ENCODE measurements at regions not wholly inside any gene's neighbourhood (a gene's known extent, or its start where the extent isn't known, plus 50 kb on each side); places are given as distances from the start of the nearest gene placed in this dataset.

DNA sequence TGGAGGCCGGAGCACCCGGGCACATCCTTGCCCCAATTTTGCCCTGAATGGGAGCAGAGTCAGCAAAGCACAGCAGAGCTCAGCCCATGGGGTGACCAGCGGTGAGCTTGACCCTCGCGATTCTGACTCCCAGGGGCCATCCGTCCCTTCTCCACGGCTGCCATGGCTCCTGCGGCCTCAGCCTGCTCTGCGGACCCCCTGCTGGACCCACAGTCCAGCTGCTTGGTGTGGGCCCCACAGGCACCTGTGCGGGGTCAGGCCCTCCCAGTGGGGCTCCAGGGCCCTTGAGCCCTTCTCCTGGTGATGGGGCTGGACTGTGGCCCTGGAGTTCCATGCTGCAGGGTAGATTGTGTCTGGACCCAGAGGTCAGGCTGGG, 144.2 kb downstream of the ENGASE start:
- ChIA-PET POLR2A (no interaction called here), CTCF (interaction anchor here (0.5 kb wide), 1 partner anchor 109 kb away, joined by 3 read pairs; no protein-coding TSS in a partner anchor)
- Mint-ChIP-seq H3K9me3 (no peaks in the 10 kb centered on the region), H3K27ac (no peak overlapping the region), H3K4me3 (no peak overlapping the region), H3K36me3 (no peaks in the 10 kb centered on the region), H3K4me1 (peaks cover 49% of the 10 kb centered on the region), H3K27me3 (ENCODE audit: low read depth) (no peaks in the 10 kb centered on the region)
- DNase-seq (ENCODE audit: low spot score) (no peak), ATAC-seq (no peak)
- TF ChIP-seq TCF7 (CRISPR knock-in tag; IDR thresholded peaks at IDR 0.05; ENCODE audit: low read depth) (no peak), RELA (CRISPR knock-in tag; IDR thresholded peaks at IDR 0.05; ENCODE audit: borderline replicate concordance) (no peak), ZNF263 (CRISPR knock-in tag; IDR thresholded peaks at IDR 0.05; ENCODE audit: low read depth) (no peak), GRHL2 (CRISPR knock-in tag; IDR thresholded peaks at IDR 0.05; ENCODE audit: insufficient replicate concordance, severe bottlenecking) (no peak), ZBTB21 (CRISPR knock-in tag; IDR thresholded peaks at IDR 0.05; ENCODE audit: borderline replicate concordance) (no peak), NFE2L1 (CRISPR knock-in tag; IDR thresholded peaks at IDR 0.05) (no peak), ATF1 (CRISPR knock-in tag; IDR thresholded peaks at IDR 0.05) (no peak)
- TF ChIP-seq, protein P1, sequence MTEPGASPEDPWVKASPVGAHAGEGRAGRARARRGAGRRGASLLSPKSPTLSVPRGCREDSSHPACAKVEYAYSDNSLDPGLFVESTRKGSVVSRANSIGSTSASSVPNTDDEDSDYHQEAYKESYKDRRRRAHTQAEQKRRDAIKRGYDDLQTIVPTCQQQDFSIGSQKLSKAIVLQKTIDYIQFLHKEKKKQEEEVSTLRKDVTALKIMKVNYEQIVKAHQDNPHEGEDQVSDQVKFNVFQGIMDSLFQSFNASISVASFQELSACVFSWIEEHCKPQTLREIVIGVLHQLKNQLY (CRISPR knock-in tag; IDR thresholded peaks at IDR 0.05), result no peak
- TF ChIP-seq, protein P2, sequence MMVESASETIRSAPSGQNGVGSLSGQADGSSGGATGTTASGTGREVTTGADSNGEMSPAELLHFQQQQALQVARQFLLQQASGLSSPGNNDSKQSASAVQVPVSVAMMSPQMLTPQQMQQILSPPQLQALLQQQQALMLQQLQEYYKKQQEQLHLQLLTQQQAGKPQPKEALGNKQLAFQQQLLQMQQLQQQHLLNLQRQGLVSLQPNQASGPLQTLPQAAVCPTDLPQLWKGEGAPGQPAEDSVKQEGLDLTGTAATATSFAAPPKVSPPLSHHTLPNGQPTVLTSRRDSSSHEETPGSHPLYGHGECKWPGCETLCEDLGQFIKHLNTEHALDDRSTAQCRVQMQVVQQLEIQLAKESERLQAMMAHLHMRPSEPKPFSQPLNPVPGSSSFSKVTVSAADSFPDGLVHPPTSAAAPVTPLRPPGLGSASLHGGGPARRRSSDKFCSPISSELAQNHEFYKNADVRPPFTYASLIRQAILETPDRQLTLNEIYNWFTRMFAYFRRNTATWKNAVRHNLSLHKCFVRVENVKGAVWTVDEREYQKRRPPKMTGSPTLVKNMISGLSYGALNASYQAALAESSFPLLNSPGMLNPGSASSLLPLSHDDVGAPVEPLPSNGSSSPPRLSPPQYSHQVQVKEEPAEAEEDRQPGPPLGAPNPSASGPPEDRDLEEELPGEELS (CRISPR knock-in tag; IDR thresholded peaks at IDR 0.05), result no peak
- TF ChIP-seq, protein P3, sequence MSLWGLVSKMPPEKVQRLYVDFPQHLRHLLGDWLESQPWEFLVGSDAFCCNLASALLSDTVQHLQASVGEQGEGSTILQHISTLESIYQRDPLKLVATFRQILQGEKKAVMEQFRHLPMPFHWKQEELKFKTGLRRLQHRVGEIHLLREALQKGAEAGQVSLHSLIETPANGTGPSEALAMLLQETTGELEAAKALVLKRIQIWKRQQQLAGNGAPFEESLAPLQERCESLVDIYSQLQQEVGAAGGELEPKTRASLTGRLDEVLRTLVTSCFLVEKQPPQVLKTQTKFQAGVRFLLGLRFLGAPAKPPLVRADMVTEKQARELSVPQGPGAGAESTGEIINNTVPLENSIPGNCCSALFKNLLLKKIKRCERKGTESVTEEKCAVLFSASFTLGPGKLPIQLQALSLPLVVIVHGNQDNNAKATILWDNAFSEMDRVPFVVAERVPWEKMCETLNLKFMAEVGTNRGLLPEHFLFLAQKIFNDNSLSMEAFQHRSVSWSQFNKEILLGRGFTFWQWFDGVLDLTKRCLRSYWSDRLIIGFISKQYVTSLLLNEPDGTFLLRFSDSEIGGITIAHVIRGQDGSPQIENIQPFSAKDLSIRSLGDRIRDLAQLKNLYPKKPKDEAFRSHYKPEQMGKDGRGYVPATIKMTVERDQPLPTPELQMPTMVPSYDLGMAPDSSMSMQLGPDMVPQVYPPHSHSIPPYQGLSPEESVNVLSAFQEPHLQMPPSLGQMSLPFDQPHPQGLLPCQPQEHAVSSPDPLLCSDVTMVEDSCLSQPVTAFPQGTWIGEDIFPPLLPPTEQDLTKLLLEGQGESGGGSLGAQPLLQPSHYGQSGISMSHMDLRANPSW (CRISPR knock-in tag; conservative IDR thresholded peaks at IDR 0.05; ENCODE audit: low read depth), result no peak
- TF ChIP-seq, protein P4, sequence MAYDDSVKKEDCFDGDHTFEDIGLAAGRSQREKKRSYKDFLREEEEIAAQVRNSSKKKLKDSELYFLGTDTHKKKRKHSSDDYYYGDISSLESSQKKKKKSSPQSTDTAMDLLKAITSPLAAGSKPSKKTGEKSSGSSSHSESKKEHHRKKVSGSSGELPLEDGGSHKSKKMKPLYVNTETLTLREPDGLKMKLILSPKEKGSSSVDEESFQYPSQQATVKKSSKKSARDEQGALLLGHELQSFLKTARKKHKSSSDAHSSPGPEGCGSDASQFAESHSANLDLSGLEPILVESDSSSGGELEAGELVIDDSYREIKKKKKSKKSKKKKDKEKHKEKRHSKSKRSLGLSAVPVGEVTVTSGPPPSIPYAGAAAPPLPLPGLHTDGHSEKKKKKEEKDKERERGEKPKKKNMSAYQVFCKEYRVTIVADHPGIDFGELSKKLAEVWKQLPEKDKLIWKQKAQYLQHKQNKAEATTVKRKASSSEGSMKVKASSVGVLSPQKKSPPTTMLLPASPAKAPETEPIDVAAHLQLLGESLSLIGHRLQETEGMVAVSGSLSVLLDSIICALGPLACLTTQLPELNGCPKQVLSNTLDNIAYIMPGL (CRISPR knock-in tag; IDR thresholded peaks at IDR 0.05), result no peak
- TF ChIP-seq, protein P5, sequence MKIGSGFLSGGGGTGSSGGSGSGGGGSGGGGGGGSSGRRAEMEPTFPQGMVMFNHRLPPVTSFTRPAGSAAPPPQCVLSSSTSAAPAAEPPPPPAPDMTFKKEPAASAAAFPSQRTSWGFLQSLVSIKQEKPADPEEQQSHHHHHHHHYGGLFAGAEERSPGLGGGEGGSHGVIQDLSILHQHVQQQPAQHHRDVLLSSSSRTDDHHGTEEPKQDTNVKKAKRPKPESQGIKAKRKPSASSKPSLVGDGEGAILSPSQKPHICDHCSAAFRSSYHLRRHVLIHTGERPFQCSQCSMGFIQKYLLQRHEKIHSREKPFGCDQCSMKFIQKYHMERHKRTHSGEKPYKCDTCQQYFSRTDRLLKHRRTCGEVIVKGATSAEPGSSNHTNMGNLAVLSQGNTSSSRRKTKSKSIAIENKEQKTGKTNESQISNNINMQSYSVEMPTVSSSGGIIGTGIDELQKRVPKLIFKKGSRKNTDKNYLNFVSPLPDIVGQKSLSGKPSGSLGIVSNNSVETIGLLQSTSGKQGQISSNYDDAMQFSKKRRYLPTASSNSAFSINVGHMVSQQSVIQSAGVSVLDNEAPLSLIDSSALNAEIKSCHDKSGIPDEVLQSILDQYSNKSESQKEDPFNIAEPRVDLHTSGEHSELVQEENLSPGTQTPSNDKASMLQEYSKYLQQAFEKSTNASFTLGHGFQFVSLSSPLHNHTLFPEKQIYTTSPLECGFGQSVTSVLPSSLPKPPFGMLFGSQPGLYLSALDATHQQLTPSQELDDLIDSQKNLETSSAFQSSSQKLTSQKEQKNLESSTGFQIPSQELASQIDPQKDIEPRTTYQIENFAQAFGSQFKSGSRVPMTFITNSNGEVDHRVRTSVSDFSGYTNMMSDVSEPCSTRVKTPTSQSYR (CRISPR knock-in tag; IDR thresholded peaks at IDR 0.05), result no peak
- TF ChIP-seq, protein P6, sequence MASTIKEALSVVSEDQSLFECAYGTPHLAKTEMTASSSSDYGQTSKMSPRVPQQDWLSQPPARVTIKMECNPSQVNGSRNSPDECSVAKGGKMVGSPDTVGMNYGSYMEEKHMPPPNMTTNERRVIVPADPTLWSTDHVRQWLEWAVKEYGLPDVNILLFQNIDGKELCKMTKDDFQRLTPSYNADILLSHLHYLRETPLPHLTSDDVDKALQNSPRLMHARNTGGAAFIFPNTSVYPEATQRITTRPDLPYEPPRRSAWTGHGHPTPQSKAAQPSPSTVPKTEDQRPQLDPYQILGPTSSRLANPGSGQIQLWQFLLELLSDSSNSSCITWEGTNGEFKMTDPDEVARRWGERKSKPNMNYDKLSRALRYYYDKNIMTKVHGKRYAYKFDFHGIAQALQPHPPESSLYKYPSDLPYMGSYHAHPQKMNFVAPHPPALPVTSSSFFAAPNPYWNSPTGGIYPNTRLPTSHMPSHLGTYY (CRISPR knock-in tag; IDR thresholded peaks at IDR 0.05), result no peak
- TF ChIP-seq, protein P7, sequence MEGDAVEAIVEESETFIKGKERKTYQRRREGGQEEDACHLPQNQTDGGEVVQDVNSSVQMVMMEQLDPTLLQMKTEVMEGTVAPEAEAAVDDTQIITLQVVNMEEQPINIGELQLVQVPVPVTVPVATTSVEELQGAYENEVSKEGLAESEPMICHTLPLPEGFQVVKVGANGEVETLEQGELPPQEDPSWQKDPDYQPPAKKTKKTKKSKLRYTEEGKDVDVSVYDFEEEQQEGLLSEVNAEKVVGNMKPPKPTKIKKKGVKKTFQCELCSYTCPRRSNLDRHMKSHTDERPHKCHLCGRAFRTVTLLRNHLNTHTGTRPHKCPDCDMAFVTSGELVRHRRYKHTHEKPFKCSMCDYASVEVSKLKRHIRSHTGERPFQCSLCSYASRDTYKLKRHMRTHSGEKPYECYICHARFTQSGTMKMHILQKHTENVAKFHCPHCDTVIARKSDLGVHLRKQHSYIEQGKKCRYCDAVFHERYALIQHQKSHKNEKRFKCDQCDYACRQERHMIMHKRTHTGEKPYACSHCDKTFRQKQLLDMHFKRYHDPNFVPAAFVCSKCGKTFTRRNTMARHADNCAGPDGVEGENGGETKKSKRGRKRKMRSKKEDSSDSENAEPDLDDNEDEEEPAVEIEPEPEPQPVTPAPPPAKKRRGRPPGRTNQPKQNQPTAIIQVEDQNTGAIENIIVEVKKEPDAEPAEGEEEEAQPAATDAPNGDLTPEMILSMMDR (IDR thresholded peaks at IDR 0.05), result no peak
- TF ChIP-seq, protein P8, sequence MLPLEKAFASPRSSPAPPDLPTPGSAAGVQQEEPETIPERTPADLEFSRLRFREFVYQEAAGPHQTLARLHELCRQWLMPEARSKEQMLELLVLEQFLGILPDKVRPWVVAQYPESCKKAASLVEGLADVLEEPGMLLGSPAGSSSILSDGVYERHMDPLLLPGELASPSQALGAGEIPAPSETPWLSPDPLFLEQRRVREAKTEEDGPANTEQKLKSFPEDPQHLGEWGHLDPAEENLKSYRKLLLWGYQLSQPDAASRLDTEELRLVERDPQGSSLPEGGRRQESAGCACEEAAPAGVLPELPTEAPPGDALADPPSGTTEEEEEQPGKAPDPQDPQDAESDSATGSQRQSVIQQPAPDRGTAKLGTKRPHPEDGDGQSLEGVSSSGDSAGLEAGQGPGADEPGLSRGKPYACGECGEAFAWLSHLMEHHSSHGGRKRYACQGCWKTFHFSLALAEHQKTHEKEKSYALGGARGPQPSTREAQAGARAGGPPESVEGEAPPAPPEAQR (CRISPR knock-in tag; IDR thresholded peaks at IDR 0.05), result no peak
- TF ChIP-seq, protein P9, sequence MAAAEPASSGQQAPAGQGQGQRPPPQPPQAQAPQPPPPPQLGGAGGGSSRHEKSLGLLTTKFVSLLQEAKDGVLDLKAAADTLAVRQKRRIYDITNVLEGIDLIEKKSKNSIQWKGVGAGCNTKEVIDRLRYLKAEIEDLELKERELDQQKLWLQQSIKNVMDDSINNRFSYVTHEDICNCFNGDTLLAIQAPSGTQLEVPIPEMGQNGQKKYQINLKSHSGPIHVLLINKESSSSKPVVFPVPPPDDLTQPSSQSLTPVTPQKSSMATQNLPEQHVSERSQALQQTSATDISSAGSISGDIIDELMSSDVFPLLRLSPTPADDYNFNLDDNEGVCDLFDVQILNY (CRISPR knock-in tag; IDR thresholded peaks at IDR 0.05), result no peak

Data from WTC11 (cell line).